OCI-LY7 (cell line): ENCODE measurements at regions not wholly inside any gene's neighbourhood (a gene's known extent, or its start where the extent isn't known, plus 50 kb on each side); places are given as distances from the start of the nearest gene placed in this dataset.
A peak's percentile ranks its signal among the peaks of the same experiment; 100 is the strongest.

Experiments
- BruUV-seq: library from RNA; stranded (reverse); fragments of 400-500 nt; replicated peaks from 2 replicates; lab custom pipeline; 2021; lab: Mats Ljungman, UMichigan
- CTCF ChIA-PET: fragments of 300-600 bp; sonication (Branson Sonifier 250); formaldehyde crosslinking; loops from one replicate; lab custom pipeline; 2022; ENCODE audit warnings: antibody characterized with exemption; ENCODE audit not compliant: unreplicated experiment; lab: Charles Lee
- POLR2A ChIA-PET: fragments of 300-600 bp; sonication (Branson Sonifier 250); formaldehyde crosslinking; loops from one replicate; lab custom pipeline; 2022; ENCODE audit warnings: antibody characterized with exemption; lab: Charles Lee
- DNase-seq: peaks from one replicate; pipeline ENCODE4 v3.0.0-alpha.2; 2015; ENCODE audit warnings: low spot score
- H2AFZ ChIP-seq: fragments of 200-600 bp; sonication (generic), shearing (Covaris generic); 2 replicates; pipeline ENCODE4 v1.6.1; 2014; ENCODE audit warnings: mild to moderate bottlenecking, antibody characterized with exemption, low read length, moderate library complexity
- H3K27ac ChIP-seq: fragments of 200-600 bp; sonication (generic); 2 replicates; pipeline ENCODE4 v1.5.1; 2014; ENCODE audit warnings: mixed run types, low read depth, mild to moderate bottlenecking, moderate library complexity, low read length, inconsistent platforms; ENCODE audit not compliant: poor library complexity, severe bottlenecking
- H3K36me3 ChIP-seq: fragments of 200-600 bp; sonication (generic); 2 replicates; pipeline ENCODE4 v1.6.1; 2014; ENCODE audit warnings: mild to moderate bottlenecking, antibody characterized with exemption, low read length, moderate library complexity, mixed read lengths; ENCODE audit not compliant: insufficient read depth
- H3K4me1 ChIP-seq: fragments of 200-600 bp; sonication (generic); 2 replicates; pipeline ENCODE4 v1.5.1; 2014; ENCODE audit warnings: mild to moderate bottlenecking, low read length; ENCODE audit not compliant: insufficient read depth, poor library complexity, severe bottlenecking
- H3K4me2 ChIP-seq: fragments of 200-600 bp; sonication (generic); 2 replicates; pipeline ENCODE4 v1.6.1; 2014; ENCODE audit warnings: mild to moderate bottlenecking, low read length
- H3K4me3 ChIP-seq: fragments of 200-600 bp; sonication (generic); 2 replicates; pipeline ENCODE4 v1.5.1; 2014; ENCODE audit warnings: mild to moderate bottlenecking, low read depth, low read length; ENCODE audit not compliant: poor library complexity, severe bottlenecking
- H3K79me2 ChIP-seq: fragments of 200-600 bp; sonication (generic); 2 replicates; pipeline ENCODE4 v1.6.1; 2016; ENCODE audit warnings: low read depth, mild to moderate bottlenecking, low read length, moderate library complexity, mixed read lengths; ENCODE audit not compliant: insufficient read depth
- H3K9me2 ChIP-seq: fragments of 200-600 bp; sonication (generic); 2 replicates; pipeline ENCODE4 v1.6.1; 2016; ENCODE audit warnings: mild to moderate bottlenecking, low read length, mixed read lengths; ENCODE audit not compliant: insufficient read depth
- H3K9me3 ChIP-seq: fragments of 200-600 bp; sonication (generic); 2 replicates; pipeline ENCODE4 v1.6.1; 2014; ENCODE audit warnings: mild to moderate bottlenecking, mixed run types, low read length, mixed read lengths
- H4K20me1 ChIP-seq: fragments of 200-600 bp; sonication (generic); 2 replicates; pipeline ENCODE4 v1.6.1; 2014; ENCODE audit warnings: mild to moderate bottlenecking, antibody characterized with exemption, low read length, moderate library complexity, mixed read lengths; ENCODE audit not compliant: insufficient read depth
- EZH2phosphoT487 ChIP-seq: fragments of 200-600 bp; sonication (generic); IDR thresholded peaks from 2 replicates; pipeline ENCODE4 v1.6.1; 2018; ENCODE audit warnings: low read depth, borderline replicate concordance, mild to moderate bottlenecking, mixed run types, antibody characterized with exemption, low read length, moderate library complexity, mixed read lengths
- intact Hi-C: fragments of 100-400 bp; cut with micrococcal nuclease; formaldehyde crosslinking; loops from one replicate; pipeline ENCODE4 v1.10.0; 2022; ENCODE audit not compliant: unreplicated experiment
- TF ChIP-seq, protein P1 (sequence below): fragments of 200-600 bp; sonication (generic); conservative IDR thresholded peaks from 2 replicates; pipeline ENCODE4 v1.5.1; 2014; ENCODE audit warnings: mild to moderate bottlenecking, antibody characterized with exemption, low read length, moderate library complexity, mixed read lengths

DNA sequence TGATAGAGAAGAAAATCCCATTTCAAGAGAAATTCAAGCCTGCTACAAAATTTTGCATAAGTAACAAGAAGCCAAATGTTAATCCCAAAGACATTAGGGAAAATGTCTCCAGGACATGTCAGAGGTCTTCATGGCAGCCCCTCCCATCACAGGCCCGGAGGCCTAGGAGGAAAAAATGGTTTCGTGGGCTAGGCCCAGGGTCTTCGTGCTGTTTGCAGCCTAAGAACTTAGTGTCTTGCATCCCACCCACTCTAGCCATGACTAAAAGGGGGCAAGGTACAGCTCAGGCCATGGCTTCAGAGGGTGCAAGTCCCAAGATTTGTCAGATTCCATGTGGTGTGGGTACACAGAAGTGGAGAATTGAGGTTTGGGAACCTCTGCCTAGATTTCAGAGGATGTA is 57.8 kb upstream of the TAPT1 start:
- Histone ChIP-seq H3K9me3 (no peaks in the 10 kb centered on the region), H4K20me1 (no peaks in the 10 kb centered on the region), H3K36me3 (no peaks in the 10 kb centered on the region), H3K4me2 (no peak overlapping the region), H2AFZ (no peak overlapping the region), H3K27ac (no peak overlapping the region), H3K4me3 (no peak overlapping the region), H3K4me1 (no peaks in the 10 kb centered on the region), H3K9me2 (no peaks in the 10 kb centered on the region), H3K79me2 (no peaks in the 10 kb centered on the region)
- TF ChIP-seq, protein P1, sequence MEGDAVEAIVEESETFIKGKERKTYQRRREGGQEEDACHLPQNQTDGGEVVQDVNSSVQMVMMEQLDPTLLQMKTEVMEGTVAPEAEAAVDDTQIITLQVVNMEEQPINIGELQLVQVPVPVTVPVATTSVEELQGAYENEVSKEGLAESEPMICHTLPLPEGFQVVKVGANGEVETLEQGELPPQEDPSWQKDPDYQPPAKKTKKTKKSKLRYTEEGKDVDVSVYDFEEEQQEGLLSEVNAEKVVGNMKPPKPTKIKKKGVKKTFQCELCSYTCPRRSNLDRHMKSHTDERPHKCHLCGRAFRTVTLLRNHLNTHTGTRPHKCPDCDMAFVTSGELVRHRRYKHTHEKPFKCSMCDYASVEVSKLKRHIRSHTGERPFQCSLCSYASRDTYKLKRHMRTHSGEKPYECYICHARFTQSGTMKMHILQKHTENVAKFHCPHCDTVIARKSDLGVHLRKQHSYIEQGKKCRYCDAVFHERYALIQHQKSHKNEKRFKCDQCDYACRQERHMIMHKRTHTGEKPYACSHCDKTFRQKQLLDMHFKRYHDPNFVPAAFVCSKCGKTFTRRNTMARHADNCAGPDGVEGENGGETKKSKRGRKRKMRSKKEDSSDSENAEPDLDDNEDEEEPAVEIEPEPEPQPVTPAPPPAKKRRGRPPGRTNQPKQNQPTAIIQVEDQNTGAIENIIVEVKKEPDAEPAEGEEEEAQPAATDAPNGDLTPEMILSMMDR = no peak
- TF ChIP-seq EZH2phosphoT487 = no peak
- intact Hi-C loops = no loop called here
- ChIA-PET POLR2A (no interaction called here), CTCF (no interaction called here)
- no peak for DNase-seq
- no TSS peak for BruUV-seq

DNA sequence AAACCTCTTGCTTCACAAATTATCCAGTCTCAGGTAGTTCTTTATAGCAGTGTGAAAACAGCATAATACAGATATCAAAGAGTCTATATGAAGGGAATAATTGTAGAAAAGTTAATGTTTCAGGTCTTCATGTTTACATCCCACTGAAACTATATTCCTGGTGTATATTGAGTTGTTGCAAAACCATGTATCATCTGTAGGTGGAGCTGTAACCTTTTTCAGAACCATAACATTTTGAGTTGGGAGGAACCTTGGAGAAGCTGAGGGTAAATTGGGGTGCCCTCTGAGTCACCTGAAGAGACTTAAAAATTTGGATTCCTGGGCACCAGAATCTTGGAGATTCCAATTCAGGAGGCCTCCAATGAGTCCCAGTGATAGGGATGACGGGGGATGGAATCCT is 51.9 kb upstream of the TAPT1 start:
- ChIA-PET CTCF (no interaction called here), POLR2A (interaction anchor here (1.0 to 1.2 kb wide), 2 partner anchors 11 to 13 kb away, joined by 3 read pairs; no protein-coding TSS in a partner anchor)
- Histone ChIP-seq H3K9me3 (0 out of 2 replicates have a peak, but pooled peaks cover 4% of the 10 kb centered on the region), H3K4me3 (no peak overlapping the region), H3K9me2 (no peaks in the 10 kb centered on the region), H3K79me2 (no peaks in the 10 kb centered on the region), H3K27ac (no peak overlapping the region), H3K36me3 (no peaks in the 10 kb centered on the region), H2AFZ (no peak overlapping the region), H3K4me1 (no peaks in the 10 kb centered on the region), H3K4me2 (no peak overlapping the region), H4K20me1 (no peaks in the 10 kb centered on the region)
- TF ChIP-seq, protein P1 = peak; percentile 61
- TF ChIP-seq EZH2phosphoT487 = no peak
- intact Hi-C loops = no loop called here
- BruUV-seq = no TSS peak
- no peak for DNase-seq
